Endometrium (tissue), 2 donors: ENCODE measurements at regions not wholly inside any gene's neighbourhood (a gene's known extent, or its start where the extent isn't known, plus 50 kb on each side); places are given as distances from the start of the nearest gene placed in this dataset.

Experiments used
- FAIRE-seq: peaks from 2 replicates; lab custom pipeline; 2012; peaks lifted over from hg19 to GRCh38; lab: Jason Lieb, UNC
- donor health status: control.
- donor health status: control.

DNA sequence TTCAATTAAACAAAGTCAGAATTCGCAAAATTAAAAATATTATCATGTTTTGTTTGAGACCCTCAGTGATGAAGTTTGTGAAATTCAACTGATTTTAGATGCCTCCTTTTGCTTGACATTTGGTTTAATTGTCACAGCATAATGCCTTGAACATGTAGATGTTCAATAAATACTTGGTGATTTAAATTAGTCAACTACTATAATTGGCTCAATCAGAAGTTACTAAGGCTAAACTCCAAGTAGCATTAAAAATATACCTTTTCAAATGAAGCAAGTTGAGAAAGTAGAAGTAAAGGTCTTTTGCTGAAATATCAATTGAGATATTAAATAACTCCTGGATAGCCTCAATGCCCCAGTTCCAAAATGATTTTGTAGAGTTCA lies 145.8 kb upstream of the AKIRIN2 start:
- no peak for FAIRE-seq

DNA sequence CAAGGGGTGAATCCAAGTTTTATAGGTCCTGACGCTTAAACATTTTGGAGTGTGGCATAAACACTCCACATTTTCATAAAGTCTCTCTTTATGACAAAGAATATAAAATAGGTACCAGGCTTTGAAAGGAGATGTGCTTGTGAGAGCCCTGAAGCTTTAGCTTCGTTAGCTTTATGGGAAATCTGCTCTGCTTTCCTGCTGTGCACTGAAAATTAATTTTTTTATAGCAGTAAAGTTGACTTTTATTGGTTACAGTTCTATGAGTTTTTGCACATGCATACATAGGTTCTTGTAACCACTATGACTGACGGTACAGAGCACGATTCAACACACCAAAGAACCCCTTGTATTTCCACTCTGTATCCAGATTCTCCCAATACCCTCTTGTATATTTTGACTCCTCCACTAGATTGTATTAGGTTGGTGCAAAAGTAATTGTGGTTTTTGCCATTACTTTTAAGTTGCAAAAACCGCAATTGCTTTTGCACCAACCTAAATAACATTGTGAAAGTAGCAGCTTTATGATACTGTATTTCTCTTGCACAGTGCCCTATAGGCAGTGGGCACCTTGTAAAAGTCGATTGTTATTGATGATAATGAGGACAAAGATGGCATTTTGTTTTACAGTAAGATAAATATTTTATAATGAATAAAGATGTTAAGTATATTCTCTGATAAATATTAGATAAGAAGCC lies 145.2 kb upstream of the AKIRIN2 start:
- no peak for FAIRE-seq

DNA sequence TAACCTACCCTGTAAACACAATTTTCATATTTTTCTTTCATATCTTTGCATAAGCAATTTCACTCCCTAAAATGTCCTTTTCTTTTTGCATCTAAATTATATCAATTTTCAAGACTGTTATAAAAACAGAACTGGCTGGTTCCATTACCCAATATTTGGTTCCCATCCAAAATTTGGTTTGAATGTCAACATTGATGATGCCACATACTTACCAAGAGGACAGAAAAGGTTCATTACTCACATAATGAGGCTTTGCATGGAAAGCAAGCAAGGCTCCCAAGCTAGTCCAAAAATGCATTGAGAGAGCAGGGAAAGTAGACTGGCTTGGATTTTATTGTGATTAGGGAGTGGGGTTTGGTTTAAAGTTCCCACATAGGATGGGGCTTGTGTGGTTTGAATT lies 144.4 kb upstream of the AKIRIN2 start:
- no peak for FAIRE-seq

DNA sequence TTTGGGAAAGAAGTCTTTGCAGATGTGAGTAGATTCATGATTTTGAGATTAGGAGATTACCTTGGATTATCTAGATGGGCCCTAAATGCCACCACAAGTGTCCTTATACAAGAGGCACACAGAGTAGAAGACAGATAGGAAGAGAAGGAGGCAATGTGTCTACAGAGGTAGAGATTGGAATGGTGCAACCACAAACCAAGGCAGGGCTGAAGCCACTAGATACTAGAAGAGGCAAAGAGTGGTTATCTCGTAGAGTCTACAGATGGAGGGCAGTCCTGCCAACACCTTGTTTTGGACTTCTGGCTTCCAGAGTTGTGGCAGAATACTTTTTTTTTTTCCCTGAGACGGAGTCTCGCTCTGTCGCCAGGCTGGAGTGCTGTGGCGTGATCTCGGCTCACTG lies 138.3 kb upstream of the AKIRIN2 start:
- no peak for FAIRE-seq

DNA sequence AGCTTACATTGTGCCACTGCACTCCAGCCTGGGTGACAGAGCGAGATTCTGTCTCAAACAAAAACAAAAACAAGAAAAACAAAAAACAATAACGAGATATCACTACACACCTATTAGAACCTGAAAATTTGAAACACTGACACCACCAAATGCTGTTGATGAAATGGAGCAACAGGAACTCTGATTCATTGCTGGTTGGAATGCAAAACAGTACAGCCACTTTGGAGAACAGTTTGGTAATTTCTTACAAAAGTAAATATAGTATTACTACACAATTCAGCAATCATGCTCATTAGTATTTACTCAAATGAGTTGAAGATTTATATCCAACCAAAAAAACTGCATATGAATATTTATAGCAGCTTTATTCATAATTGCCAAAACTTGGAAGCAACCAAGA lies 135.8 kb upstream of the AKIRIN2 start:
- no peak for FAIRE-seq

DNA sequence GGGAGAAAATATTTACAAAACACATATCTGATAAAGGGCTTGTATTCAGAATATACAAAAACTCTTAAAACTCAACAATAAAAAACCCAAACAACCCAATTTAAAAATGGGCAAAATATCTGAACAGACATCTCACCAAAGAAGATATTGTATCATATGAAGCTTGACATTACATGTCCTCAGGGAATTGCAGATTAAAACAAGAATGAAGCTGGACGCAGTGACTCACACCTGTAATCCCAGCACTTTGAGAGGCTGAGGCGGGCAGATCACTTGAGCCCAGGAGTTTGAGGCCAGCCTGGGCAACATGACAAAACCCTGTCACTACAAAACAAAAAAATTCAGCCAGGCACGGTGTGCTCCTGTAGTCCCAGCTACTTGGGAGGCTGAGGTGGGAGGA lies 135.4 kb upstream of the AKIRIN2 start:
- no peak for FAIRE-seq

DNA sequence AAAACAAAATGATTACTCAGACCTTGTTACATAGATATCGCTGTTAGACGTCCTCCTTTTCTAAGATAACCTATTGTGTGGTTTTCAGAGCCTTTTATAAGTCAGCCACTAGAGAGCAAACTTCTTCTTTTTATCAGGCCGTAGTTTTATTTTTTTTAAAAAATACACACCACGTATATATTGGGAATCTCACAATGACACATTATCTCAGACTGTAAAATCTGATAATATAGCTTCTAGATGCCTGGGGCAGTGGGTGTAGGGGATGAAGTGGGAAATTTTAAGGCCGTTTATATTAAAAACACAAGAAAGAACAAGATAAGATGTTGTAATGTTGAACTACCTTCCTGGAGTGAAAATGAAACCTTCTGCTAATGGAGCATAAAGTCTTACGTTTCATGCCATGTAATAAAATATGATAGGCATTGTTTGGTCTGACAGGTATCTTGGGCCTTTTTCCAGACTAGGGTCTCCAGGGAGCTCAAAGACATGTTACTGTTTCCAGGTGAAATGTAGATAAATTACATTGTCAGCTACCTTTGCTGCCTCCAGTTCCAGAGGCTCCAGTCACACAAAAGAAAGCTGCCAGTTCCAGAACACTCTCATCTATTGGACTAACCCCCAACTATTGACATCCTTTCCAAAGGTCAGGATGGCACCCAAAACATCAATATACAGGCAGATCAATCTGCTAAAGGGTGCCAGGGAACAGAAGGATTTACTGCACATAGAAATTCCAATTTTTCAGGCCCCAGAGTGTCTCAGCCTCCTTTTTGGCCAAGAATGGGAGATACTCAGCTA lies 130.2 kb upstream of the AKIRIN2 start:
- FAIRE-seq: peak; percentile 97

DNA sequence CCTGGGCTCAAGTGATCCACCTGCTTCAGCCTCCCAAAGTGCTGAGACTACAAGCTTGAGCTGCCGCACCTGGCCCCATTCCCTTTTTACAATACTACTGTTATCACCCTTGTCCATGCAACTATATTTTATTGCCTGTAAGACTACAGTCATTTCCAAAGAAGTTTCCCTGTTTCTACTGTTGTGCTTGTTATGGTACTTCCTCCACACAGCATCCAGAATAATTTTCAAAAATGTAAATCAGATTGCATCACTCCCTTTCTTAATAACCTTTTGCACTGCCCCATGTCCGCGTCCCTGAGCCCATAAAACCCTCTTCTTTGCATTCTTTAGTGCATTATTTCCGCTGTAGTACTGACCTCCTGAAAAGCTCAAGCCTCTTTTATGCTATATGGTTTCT lies 128.9 kb upstream of the AKIRIN2 start:
- no peak for FAIRE-seq

DNA sequence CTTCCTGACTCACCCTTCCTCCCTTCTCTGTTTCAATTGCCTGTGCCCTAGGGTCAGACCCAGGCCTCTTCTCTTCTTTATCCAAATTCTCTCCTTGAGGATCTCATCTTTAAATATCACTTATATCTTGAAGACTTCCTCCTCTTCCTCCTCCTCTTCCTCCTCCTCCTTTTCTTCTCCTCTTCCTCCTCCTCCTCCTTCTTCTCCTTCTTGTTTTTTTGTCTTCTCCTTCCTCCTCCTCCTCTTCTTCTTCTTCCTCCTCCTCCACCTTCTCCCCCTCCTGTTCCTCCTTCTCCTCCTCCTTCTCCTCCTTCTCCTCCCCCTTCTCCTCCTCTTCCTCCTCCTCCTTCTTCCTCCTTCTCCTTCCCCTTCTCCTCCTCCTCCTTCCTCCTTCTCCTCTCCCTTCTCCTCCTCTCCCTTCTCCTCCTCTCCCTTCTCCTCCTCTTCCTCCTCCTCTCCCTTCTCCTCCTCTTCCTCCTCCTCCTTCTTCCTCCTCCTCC lies 127.6 kb upstream of the AKIRIN2 start:
- FAIRE-seq: no peak

DNA sequence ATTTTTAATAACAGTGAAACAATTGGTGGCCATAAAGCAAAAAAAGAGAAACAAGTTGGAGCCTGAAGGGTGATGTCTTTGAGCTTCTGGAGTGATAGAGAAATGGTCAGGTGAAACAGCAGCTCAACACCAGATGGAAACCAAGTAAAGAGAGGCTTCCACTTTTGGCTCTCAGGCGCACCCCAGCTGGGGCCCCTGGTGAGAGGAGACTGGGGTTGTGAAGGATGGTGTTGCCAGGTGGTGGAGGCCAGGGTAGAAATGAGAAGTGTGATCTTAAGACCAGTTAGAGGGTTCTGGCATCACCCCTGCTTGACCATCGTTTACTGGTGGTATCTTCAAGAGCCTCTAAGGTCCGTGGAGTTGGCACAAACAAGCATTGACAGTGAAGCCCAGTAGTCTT lies 126.0 kb upstream of the AKIRIN2 start:
- FAIRE-seq: no peak

DNA sequence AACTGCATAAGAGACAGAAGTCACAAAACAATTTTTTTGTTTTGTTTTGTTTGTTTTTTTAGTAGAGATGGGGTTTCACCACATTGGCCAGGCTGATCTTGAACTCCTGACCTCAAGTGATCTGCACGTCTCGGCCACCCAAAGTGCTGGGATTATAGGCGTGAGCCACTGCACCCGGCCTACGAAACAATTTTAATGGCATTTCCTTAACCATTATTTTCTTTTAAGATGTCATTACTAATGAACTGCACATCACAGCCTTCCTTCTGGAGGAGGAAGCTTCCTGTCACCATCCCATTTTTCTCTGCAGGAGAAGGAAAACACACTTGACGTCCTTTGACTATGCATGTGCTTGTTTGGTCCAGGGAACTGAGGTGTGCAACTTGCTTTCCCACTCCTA lies 125.3 kb upstream of the AKIRIN2 start:
- FAIRE-seq: no peak

DNA sequence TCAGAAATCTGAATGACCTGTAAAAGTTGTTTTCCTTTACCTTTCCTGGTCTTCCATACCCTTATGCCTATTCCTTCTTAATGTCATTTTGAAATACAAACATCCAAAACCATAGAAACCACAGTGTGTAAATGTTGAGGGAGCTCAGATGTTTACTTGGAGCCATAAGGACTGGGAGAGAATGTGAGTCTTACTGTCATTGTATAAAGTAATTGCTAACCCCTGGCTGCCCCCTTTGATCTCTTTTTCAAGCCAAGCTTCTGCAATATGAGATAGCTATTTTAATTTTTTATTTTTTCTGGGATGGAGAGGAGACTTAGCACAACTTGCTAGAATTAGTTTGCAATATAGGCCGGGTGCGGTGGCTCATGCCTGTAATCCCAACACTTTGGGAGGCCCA lies 124.4 kb upstream of the AKIRIN2 start:
- no peak for FAIRE-seq

DNA sequence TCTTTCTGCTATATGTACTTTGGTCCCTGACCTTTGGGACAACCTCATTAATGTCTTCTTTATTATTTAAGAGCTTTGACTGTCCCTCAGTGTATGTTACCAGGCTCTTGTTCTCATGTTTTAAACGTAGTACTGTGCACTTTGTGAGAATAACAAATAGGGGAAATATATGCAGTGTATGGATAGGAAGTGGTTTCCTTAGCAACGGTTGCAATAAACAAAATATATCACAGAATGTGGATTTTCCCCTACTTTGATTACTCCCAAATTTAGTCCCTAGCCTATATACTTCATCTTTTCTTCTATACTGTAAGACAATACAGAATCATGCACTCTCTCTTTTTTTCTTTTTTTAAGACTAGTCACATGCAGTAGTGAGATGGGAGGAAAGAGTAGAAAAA lies 123.8 kb upstream of the AKIRIN2 start:
- FAIRE-seq: no peak

DNA sequence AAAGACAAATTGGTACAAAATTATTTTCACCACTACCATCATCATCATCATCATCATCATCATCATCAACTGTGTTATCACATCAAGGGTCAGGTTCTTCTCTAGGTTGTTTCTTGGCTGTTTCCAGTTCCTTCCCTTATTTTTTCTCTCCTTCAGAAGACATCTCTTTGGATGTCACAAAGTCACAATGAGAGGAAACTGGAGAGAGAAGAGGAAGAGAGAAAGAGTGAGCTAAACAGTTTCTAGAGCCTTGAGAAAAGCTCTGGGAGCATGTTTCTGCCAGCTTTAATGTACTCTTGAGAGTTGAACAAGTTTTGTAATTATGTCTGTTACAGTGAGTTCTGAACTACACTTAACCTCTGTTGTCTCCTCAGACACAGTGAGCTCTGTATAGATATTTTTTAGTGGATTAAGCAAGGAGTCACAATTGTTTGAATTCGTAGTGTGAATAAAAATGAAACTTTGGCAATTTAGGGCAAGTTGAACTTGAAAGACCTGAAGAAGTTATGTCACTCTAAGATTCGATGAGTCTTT lies 123.0 kb upstream of the AKIRIN2 start:
- FAIRE-seq: no peak

DNA sequence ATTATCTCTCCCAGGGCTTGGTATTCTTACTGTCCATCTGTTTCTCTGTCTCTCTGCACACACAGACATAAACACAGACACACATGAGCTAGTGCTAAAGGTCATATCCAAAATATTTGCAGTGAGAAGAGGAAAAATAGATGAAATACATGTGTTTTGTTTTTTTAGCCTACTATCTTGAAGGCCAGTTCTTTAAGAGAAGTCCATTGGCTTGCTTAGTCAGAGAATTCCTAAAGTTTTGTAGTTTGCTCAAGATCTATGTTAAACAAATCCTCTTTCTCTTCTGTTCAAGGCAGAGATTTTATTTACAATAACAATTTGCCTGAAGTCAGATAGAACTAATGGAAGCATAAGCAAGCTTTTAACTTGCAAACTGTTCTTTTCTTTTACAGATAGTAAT lies 120.0 kb upstream of the AKIRIN2 start:
- FAIRE-seq: peak; percentile 93

DNA sequence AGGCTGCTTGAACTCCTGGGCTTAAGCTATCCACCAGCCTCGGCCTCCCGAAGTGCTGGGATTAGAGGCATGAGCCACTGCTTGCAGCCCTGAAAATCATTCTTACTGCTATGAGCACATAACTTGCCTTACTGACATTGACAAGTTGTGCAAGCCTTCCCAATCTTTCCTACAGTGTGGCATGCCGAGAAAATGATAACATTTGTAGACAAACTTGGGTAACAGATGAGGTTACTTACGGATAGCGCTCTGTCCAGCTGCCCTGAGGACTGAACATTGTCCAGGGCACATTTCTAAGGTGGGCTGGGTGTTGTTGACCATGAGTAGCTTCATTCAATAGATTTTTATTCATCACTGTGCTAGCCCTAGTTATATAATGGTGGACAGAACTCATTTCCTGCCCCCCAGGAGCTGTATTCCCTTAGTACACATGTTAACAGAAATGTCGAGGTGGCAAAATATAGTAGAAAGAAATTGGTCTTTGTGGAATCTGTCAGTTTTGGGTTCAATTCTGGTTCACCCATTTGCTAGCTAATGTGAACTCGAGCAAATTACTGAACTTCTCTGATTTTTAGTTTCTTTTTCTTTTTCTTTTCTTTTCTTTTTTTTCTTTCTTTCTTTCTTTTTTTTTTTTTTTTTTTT lies 118.4 kb upstream of the AKIRIN2 start:
- no peak for FAIRE-seq

DNA sequence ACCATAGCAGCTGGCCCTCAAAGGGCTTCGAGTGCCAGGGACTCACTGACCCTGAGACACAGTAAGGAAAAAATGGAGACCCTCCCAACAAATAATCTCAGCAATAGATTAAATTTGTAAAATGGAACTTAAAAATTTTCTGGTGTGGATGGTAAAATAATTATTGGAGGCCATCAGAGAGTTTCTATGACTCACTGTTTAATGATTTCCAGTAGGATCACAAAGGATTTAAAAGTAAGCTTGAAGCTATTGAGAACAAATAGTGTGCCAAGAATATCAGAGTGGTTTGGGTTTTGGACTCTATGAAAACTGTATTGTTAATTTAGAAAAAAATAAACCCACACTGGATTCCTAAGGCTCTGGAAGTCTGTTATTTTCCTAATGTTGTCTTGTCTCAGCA lies 115.2 kb upstream of the AKIRIN2 start:
- no peak for FAIRE-seq

DNA sequence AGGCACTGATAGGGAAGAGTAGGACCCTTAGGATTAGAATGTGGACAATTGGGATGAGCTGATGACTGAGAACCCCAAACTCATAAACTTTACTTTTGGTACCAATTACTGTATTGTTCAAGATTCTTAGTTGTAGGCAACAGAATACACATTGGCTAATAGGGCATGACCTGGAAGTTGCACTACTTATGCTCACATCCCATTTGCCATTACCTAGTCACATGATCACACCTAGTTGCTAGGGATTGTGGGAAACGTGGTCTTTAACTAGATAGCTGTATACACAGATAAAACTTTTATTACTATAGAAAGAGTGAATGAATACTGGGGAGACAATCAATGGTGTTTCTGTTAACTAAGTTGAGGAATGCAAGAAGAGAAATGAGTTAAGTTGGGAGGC lies 113.4 kb upstream of the AKIRIN2 start:
- FAIRE-seq: no peak

DNA sequence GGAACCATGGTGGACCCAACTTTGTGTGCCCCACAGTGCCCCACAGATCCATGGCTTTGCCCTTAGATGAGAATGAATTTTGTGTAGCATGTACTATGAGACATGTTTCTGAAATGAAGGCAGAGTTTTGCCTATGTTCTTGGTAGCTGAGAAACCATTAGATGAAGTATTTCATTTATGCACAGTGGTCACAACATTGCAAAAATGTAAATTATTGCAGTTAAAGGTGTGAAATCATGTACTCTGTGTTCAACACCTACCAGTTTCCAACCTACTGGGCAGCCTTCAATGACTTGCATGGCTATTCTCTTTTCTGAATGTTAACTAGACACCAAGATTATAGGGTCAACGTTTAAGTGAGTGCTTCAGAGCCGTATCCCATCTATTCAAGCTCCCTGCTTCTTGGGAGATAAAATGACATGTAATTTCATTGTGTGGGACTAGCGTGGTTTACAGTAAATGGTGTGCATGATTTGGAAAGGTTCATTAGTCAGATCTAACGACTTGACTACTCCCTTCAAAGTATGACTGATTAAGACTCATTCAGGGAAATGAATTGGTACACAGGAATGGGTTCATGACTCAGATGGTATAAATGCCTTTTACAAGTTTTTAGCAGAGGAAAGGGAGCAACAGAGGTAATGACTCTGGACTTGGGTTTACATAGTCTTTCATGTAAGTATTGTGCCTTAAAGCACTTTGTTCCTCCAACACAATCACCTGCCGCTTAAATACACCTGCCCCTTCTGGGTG lies 106.1 kb upstream of the AKIRIN2 start:
- no peak for FAIRE-seq

DNA sequence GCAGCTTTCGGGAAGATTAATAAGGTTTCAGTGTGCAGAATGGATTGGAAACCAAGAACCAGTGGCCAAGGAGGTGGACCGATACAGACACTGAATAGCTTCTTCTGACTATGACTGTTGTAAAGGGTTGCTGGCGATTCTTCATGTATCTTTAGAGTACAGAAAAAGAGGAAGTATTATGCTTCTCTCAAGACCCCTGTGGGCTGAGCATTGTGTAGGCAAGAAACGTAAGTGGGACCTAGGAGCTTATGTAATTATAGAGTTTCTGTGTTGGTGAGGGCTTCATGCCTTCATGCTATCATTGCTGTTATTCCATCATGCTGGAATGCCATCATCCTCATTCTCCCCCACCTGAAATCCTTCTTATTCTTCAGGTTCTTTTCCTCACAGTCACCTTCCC lies 105.4 kb upstream of the AKIRIN2 start:
- no peak for FAIRE-seq

DNA sequence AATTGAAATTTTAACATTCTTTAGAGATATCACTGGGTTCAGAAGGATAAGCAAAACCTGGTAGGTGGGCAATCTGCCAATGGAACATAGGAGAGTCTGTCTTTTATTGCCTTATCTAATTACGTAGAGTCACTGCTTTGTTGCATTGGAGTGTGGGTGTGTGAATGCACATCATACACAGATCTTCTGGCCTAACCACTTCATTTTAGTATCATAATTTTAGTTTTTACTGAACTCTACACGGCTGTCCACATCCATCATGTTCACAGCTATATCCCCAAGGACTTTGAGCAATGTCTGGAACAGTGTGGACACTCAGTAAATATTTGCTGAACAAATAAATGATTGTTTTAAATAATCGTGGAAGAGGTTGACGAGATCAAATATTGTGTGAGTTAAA lies 104.6 kb upstream of the AKIRIN2 start:
- FAIRE-seq: no peak

DNA sequence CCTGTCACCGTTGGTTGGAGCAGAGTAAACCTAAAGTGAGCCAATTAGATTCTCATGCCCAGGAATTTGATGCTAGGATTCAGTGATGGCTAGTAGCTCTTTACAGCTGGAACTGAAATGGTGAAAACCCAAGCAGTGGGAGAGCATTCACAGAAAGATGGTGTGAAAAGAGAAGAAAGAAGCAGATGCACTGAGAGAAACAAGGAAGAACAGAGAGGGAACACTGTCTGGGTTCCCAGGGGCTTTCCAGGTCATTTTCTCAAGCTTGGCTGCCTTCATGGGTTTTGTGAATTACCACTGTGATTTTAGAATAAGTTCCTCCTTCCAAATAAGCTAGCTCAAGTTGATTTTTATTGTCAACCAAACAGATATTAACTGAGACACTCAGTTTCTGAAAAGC lies 104.1 kb upstream of the AKIRIN2 start:
- no peak for FAIRE-seq
